ENCODE measurements at regions not wholly inside any gene's neighbourhood (a gene's known extent, or its start where the extent isn't known, plus 50 kb on each side); places are given as distances from the start of the nearest gene placed in this dataset.

DNA sequence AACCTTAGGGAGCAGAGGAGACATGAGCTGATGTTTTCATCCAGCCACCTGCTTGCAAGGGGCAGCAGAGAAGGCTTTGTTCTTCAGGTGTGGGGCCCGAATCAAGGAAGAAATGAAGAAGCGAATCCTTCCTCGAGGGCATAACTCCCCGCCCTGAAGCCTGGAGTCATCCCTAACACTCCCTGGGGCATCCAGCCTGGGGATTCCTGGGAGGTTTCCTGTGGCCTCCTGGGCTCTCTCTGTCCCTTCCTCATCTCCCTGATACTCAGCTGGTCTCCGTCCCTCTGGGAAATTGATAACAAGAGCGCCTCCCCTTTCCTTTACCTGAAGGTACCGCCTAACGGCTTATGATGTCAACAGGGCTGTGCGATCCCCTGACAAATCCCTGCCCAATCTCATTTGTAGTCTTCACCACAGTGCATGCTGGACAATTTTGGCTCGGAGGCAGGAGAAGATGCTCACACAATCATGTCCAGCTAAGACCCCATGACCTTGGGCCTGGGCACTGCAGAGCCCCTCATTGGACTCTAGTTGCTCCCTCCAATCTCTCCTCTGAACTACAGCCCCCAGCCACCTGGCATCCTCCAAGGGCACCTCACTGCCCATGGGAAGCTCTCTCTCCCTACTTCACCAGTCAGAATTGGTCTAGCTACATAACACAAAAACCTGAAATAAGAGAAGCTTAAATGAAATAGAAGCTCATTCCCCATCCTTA lies 80.6 kb upstream of the RTL6 start:
- H3K4me3 ChIP-seq (ENCODE audit: low read length in 3 of 3), result no peak overlapping the region
- FAIRE-seq, result no peak
- H3K9me3 ChIP-seq (ENCODE audit: control insufficient read depth in 2 of 3, insufficient read depth in 1 of 3, low read length in 3 of 3), result no peaks in the 10 kb centered on the region
- no peaks in the 10 kb centered on the region for H3K27me3 ChIP-seq (ENCODE audit: control insufficient read depth, insufficient read depth, low read length)
- intact Hi-C loops (cut with DNase I), result no loop called here
- no peak for DNase-seq
- H3K36me3 ChIP-seq (ENCODE audit: control insufficient read depth in 2 of 3, insufficient read depth in 3 of 3, low read length in 3 of 3), result no peaks in the 10 kb centered on the region
- no peak overlapping the region for H3K27ac ChIP-seq (ENCODE audit: low read depth in 2 of 2, low read length in 2 of 2)
- no peaks in the 10 kb centered on the region for H3K4me1 ChIP-seq (ENCODE audit: control insufficient read depth in 2 of 3, insufficient read depth in 2 of 3, low read depth in 1 of 3, low read length in 3 of 3)
- TF ChIP-seq, protein P1, sequence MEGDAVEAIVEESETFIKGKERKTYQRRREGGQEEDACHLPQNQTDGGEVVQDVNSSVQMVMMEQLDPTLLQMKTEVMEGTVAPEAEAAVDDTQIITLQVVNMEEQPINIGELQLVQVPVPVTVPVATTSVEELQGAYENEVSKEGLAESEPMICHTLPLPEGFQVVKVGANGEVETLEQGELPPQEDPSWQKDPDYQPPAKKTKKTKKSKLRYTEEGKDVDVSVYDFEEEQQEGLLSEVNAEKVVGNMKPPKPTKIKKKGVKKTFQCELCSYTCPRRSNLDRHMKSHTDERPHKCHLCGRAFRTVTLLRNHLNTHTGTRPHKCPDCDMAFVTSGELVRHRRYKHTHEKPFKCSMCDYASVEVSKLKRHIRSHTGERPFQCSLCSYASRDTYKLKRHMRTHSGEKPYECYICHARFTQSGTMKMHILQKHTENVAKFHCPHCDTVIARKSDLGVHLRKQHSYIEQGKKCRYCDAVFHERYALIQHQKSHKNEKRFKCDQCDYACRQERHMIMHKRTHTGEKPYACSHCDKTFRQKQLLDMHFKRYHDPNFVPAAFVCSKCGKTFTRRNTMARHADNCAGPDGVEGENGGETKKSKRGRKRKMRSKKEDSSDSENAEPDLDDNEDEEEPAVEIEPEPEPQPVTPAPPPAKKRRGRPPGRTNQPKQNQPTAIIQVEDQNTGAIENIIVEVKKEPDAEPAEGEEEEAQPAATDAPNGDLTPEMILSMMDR (IDR thresholded peaks at IDR 0.05; ENCODE audit: borderline replicate concordance, extremely low read depth, insufficient read depth), result no peak
- H3K9ac ChIP-seq (ENCODE audit: low read length in 3 of 3), result no peak overlapping the region

DNA sequence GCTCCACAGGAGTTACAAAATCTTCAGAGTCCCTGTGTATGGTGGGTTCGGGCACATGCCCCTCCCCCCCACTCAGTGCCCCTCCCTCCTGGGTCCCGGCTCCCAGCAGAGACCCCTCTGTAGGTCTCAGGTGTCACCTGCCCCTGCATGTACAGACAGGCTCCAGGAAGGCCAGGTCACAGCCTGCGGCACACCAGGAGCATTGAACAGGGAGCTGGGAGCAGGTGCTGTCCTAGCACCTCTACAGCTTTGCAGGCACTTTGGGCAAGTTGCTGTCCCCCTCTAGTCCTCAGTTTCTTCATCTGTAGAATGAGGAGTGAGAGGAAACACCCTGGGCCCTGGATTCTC lies 80.1 kb upstream of the RTL6 start:
- no peak overlapping the region for H3K27ac ChIP-seq (ENCODE audit: low read depth in 2 of 2, low read length in 2 of 2)
- DNase-seq, result no peak
- intact Hi-C loops (cut with DNase I), result no loop called here
- no peaks in the 10 kb centered on the region for H3K27me3 ChIP-seq (ENCODE audit: control insufficient read depth, insufficient read depth, low read length)
- FAIRE-seq, result no peak
- H3K4me3 ChIP-seq (ENCODE audit: low read length in 3 of 3), result no peak overlapping the region
- no peaks in the 10 kb centered on the region for H3K36me3 ChIP-seq (ENCODE audit: control insufficient read depth in 2 of 3, insufficient read depth in 3 of 3, low read length in 3 of 3)
- TF ChIP-seq, protein P1 (IDR thresholded peaks at IDR 0.05; ENCODE audit: borderline replicate concordance, extremely low read depth, insufficient read depth), result no peak
- H3K9ac ChIP-seq (ENCODE audit: low read length in 3 of 3), result no peak overlapping the region
- H3K4me1 ChIP-seq (ENCODE audit: control insufficient read depth in 2 of 3, insufficient read depth in 2 of 3, low read depth in 1 of 3, low read length in 3 of 3), result no peaks in the 10 kb centered on the region
- no peaks in the 10 kb centered on the region for H3K9me3 ChIP-seq (ENCODE audit: control insufficient read depth in 2 of 3, insufficient read depth in 1 of 3, low read length in 3 of 3)

DNA sequence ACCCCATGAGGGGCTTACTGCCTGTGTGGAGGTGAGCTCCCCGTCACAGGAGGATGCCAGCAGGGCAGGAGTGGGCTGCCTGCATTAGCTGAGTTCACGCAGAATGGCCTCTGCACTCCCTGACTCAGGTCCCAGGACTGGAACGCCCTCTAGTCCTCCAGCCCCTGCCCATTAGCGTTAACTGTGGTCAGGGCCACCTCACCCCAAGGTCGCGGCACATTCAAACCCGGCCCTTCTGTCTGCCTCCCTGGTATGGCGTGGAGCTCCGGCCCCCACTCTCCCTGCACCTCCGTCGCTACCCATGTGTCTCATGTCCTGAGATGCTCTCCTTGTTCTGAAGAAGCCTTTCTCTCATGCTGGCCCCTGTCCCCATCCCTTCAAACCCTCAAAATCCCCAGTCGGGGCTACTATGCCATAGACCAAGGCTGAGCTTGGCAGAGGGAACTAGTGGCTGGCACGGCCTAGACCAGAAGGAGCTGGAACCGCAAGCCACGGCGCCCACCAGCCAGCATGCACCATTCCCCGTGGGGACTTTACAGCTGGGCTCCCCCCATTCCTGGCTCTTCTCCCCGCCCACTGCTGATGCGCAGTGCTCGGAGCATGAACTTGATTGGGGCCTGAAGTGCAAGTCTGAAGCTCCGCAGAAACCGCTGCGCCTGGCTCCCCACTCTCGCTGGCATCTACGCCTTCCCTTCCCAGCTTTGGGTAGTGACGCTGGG lies 79.5 kb upstream of the RTL6 start:
- intact Hi-C loops (cut with DNase I), result no loop called here

More for the DNA sequence above, 79.5 kb upstream of the RTL6 start:
- DNase-seq (no peak), FAIRE-seq (no peak)
- H3K4me1 ChIP-seq (ENCODE audit: control insufficient read depth in 2 of 3, insufficient read depth in 2 of 3, low read depth in 1 of 3, low read length in 3 of 3), result no peaks in the 10 kb centered on the region
- no peaks in the 10 kb centered on the region for H3K36me3 ChIP-seq (ENCODE audit: control insufficient read depth in 2 of 3, insufficient read depth in 3 of 3, low read length in 3 of 3)
- no peaks in the 10 kb centered on the region for H3K9me3 ChIP-seq (ENCODE audit: control insufficient read depth in 2 of 3, insufficient read depth in 1 of 3, low read length in 3 of 3)
- TF ChIP-seq, protein P1 (IDR thresholded peaks at IDR 0.05; ENCODE audit: borderline replicate concordance, extremely low read depth, insufficient read depth), result no peak
- no peak overlapping the region for H3K9ac ChIP-seq (ENCODE audit: low read length in 3 of 3)
- no peaks in the 10 kb centered on the region for H3K27me3 ChIP-seq (ENCODE audit: control insufficient read depth, insufficient read depth, low read length)
- H3K27ac ChIP-seq (ENCODE audit: low read depth in 2 of 2, low read length in 2 of 2), result no peak overlapping the region
- no peak overlapping the region for H3K4me3 ChIP-seq (ENCODE audit: low read length in 3 of 3)
